Keratinocyte (primary cell): ENCODE measurements at regions not wholly inside any gene's neighbourhood (a gene's known extent, or its start where the extent isn't known, plus 50 kb on each side); places are given as distances from the start of the nearest gene placed in this dataset.

Experiments
- EZH2 ChIP-seq: IDR thresholded peaks from one replicate; pipeline ENCODE4 v1.6.1; 2012; ENCODE audit warnings: inconsistent platforms, mild to moderate bottlenecking, low read length, moderate library complexity
- TF ChIP-seq, protein P1 (sequence below), 3 experiments: IDR thresholded peaks in 1 of 3; conservative IDR thresholded peaks in 1 of 3; optimal IDR thresholded peaks in 1 of 3; 2 replicates in 2 of 3; 3 replicates in 1 of 3; pipeline versions ENCODE3 to v1.5.1; 2011; ENCODE audit warnings: low read length in 3 of 3, mild to moderate bottlenecking in 3 of 3, moderate library complexity in 2 of 3, control low read depth in 1 of 3, inconsistent platforms in 1 of 3; ENCODE audit not compliant: insufficient read depth in 2 of 3; ENCODE audit errors: extremely low read depth in 1 of 3

DNA sequence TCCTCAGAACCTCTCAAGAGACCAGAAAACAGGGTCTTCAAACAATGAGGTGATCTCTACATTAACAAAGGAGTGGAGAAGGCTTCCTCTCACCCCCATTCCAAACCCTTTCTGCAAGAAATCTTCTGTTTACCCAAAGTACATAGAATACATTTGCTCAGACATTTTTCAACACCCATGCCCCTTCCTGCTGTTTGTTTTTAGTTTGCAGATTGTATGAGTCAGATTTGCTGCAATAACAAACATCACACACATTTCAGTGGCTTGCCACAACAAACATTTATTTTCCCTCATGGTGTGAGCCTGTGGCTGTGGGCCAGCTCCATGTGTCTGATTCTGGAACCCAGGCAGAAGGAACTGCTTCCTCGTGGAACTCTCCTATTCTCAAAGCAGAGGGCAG lies 68.2 kb upstream of the BAIAP2L1 start:
- TF ChIP-seq, protein P1, sequence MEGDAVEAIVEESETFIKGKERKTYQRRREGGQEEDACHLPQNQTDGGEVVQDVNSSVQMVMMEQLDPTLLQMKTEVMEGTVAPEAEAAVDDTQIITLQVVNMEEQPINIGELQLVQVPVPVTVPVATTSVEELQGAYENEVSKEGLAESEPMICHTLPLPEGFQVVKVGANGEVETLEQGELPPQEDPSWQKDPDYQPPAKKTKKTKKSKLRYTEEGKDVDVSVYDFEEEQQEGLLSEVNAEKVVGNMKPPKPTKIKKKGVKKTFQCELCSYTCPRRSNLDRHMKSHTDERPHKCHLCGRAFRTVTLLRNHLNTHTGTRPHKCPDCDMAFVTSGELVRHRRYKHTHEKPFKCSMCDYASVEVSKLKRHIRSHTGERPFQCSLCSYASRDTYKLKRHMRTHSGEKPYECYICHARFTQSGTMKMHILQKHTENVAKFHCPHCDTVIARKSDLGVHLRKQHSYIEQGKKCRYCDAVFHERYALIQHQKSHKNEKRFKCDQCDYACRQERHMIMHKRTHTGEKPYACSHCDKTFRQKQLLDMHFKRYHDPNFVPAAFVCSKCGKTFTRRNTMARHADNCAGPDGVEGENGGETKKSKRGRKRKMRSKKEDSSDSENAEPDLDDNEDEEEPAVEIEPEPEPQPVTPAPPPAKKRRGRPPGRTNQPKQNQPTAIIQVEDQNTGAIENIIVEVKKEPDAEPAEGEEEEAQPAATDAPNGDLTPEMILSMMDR (optimal IDR thresholded peaks at IDR 0.05 in 1 of 3, IDR thresholded peaks at IDR 0.05 in 1 of 3, conservative IDR thresholded peaks at IDR 0.05 in 1 of 3; ENCODE audit: extremely low read depth in 1 of 3, insufficient read depth in 2 of 3, low read length in 3 of 3) = no peak
- no peak for TF ChIP-seq EZH2
